HL-60 (cell line): ENCODE measurements at regions not wholly inside any gene's neighbourhood (a gene's known extent, or its start where the extent isn't known, plus 50 kb on each side); places are given as distances from the start of the nearest gene placed in this dataset.

Experiments used
- DNase-seq, 2 experiments: peaks; one replicate each; pipeline ENCODE4 v3.0.0-alpha.2; 2010 to 2020; ENCODE audit warnings: low read depth in 1 of 2, low spot score in 1 of 2
- H3K27ac ChIP-seq: fragments of 250-450 bp; sonication (Bioruptor Pico); replicated peaks from 2 replicates; pipeline ENCODE4 v1.5.1; 2020; ENCODE audit warnings: mild to moderate bottlenecking, moderate library complexity
- H3K27me3 ChIP-seq: fragments of 250-450 bp; sonication (Bioruptor Pico); 2 replicates; pipeline ENCODE4 v1.5.1; 2021; ENCODE audit warnings: mild to moderate bottlenecking, moderate library complexity; ENCODE audit not compliant: insufficient read depth, poor library complexity, severe bottlenecking
- H3K4me3 ChIP-seq: replicated peaks from 2 replicates; pipeline ENCODE4 v1.5.1; 2011; ENCODE audit warnings: mild to moderate bottlenecking, control low read depth, low read length; ENCODE audit not compliant: insufficient read depth
- GABPA ChIP-seq: IDR thresholded peaks from 2 replicates; pipeline ENCODE4 v1.6.1; 2012; ENCODE audit warnings: low read depth
- POLR2AphosphoS5 ChIP-seq: IDR thresholded peaks from 2 replicates; pipeline ENCODE4 v1.6.1; 2012; ENCODE audit warnings: low read depth
- REST ChIP-seq: IDR thresholded peaks from 2 replicates; pipeline ENCODE4 v1.6.1; 2012; ENCODE audit warnings: low read depth; ENCODE audit not compliant: insufficient replicate concordance
- SPI1 ChIP-seq: IDR thresholded peaks from 2 replicates; pipeline ENCODE4 v1.6.1; 2012; ENCODE audit warnings: low read depth, mild to moderate bottlenecking, borderline replicate concordance
- TF ChIP-seq, protein P1 (sequence below): IDR thresholded peaks from one replicate; pipeline ENCODE4 v1.5.1; 2011; ENCODE audit warnings: low read length, control low read depth, inconsistent platforms; ENCODE audit not compliant: insufficient read depth

GRCh38 chr5:167057665-167058064, 1233.8 kb upstream of the WWC1 start:
- Histone ChIP-seq H3K4me3 (no peak overlapping the region), H3K27me3 (no peaks in the 10 kb centered on the region), H3K27ac (no peak overlapping the region)
- no peak for TF ChIP-seq REST
- TF ChIP-seq, protein P1, sequence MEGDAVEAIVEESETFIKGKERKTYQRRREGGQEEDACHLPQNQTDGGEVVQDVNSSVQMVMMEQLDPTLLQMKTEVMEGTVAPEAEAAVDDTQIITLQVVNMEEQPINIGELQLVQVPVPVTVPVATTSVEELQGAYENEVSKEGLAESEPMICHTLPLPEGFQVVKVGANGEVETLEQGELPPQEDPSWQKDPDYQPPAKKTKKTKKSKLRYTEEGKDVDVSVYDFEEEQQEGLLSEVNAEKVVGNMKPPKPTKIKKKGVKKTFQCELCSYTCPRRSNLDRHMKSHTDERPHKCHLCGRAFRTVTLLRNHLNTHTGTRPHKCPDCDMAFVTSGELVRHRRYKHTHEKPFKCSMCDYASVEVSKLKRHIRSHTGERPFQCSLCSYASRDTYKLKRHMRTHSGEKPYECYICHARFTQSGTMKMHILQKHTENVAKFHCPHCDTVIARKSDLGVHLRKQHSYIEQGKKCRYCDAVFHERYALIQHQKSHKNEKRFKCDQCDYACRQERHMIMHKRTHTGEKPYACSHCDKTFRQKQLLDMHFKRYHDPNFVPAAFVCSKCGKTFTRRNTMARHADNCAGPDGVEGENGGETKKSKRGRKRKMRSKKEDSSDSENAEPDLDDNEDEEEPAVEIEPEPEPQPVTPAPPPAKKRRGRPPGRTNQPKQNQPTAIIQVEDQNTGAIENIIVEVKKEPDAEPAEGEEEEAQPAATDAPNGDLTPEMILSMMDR, result no peak
- no peak for TF ChIP-seq POLR2AphosphoS5
- TF ChIP-seq GABPA, result no peak
- TF ChIP-seq SPI1, result no peak
- no peak for DNase-seq

DNA sequence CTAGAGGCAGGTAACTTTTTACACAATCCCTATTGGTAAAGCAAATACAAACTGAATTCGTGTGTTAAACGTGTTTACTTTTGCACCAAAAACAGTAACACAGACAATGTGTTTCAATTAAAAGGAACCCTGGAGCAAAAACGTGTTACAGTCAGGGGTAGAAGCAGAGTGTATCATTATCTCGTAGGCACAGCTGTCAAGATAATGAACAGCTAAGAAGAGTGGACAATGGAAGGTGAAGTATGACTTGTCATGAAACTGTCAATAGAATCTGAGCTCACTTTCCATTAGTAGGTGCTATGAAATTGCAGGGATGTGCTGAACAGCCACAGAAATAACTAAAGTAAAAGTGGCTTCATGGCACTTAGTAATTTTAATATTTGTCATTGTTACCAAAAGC, 1229.8 kb upstream of the WWC1 start:
- TF ChIP-seq SPI1 (no peak), POLR2AphosphoS5 (no peak), REST (no peak), GABPA (no peak)
- TF ChIP-seq, protein P1, result no peak
- Histone ChIP-seq H3K27ac (no peak overlapping the region), H3K27me3 (no peaks in the 10 kb centered on the region), H3K4me3 (no peak overlapping the region)
- DNase-seq, result no peak

GRCh38 chr5:167063116-167063515, 1228.3 kb upstream of the WWC1 start:
- TF ChIP-seq POLR2AphosphoS5 (no peak), SPI1 (no peak), REST (no peak), GABPA (no peak)
- TF ChIP-seq, protein P1, result no peak
- DNase-seq, result no peak
- Histone ChIP-seq H3K4me3 (no peak overlapping the region), H3K27me3 (no peaks in the 10 kb centered on the region), H3K27ac (no peak overlapping the region)
